Activated T-helper 2 cell treated with anti-CD3 and anti-CD28 coated beads, Interferon-gamma antibody, Interleukin-2, Interleukin-4, amounts not matched to agents 10 μg/mL and 5 μg/mL and 100 μg/mL, durations not matched to agents 14 hours and 24 hours and 36 hours (primary cell): ENCODE measurements at regions not wholly inside any gene's neighbourhood (a gene's known extent, or its start where the extent isn't known, plus 50 kb on each side); places are given as distances from the start of the nearest gene placed in this dataset.

Experiments
- DNase-seq: peaks from one replicate; pipeline ENCODE4 v3.0.0; 2021; ENCODE audit warnings: low spot score
- H3K27ac Mint-ChIP-seq: one replicate; pipeline ENCODE4 v1.8.0; 2021; ENCODE audit warnings: mixed read lengths
- H3K27me3 Mint-ChIP-seq: one replicate; pipeline ENCODE4 v1.8.0; 2021; ENCODE audit warnings: low read depth, mixed read lengths
- H3K36me3 Mint-ChIP-seq: one replicate; pipeline ENCODE4 v1.8.0; 2021; ENCODE audit warnings: low read depth, mixed read lengths
- H3K4me1 Mint-ChIP-seq: one replicate; pipeline ENCODE4 v1.8.0; 2021; ENCODE audit warnings: low read depth, mixed read lengths
- H3K4me3 Mint-ChIP-seq: one replicate; pipeline ENCODE4 v1.8.0; 2021; ENCODE audit warnings: low read depth, mild to moderate bottlenecking, moderate library complexity, mixed read lengths
- H3K9me3 Mint-ChIP-seq: one replicate; pipeline ENCODE4 v1.8.0; 2021; ENCODE audit warnings: mixed read lengths
- intact Hi-C: fragments of 100-400 bp; cut with micrococcal nuclease; formaldehyde crosslinking; loops from one replicate; pipeline ENCODE4 v1.15.1; 2023

DNA sequence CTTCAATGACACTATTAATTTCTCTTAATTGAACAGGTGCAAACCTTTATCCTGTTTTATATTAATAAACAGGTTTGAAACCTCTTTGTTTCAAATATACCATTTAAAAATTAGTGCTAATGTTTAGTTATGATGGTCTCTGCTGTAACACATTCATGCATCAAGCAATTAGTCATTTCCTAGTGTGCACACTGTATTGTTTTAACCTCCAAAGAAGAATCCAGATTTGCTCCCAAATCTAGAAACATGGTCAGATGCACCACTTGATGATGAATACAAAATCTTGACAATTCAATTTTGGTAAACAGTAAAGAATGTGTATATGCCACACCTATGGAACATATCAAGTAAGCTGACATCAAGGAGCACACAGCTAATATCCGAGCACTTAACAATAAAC, 157.1 kb downstream of the TRIML1 start:
- Mint-ChIP-seq H3K4me3 (no peak overlapping the region), H3K36me3 (no peaks in the 10 kb centered on the region), H3K4me1 (no peaks in the 10 kb centered on the region), H3K9me3 (peaks cover 27% of the 10 kb centered on the region), H3K27ac (no peak overlapping the region), H3K27me3 (no peaks in the 10 kb centered on the region)
- intact Hi-C loops = no loop called here
- no peak for DNase-seq

DNA sequence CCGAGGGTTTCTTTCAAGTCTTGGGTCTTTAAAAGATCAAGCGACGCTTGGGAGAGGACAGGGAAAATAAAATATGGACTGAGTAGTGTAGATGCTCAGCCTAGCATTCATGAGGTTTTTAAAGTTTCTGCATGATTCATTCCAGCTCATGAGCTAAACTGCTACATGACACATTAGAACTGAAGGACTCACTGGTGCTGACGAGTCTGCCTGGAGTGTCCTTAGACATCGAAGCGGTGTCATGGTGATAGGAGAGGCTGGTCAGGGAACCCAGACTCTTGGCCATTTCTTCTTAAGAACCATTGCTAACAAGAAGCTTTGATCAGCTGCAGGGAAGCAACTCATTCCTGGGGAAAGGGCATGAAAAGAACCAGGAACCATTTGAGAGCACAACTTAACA, 158.6 kb downstream of the TRIML1 start:
- Mint-ChIP-seq H3K4me1 (no peaks in the 10 kb centered on the region), H3K27me3 (no peaks in the 10 kb centered on the region), H3K9me3 (peaks cover 37% of the 10 kb centered on the region), H3K36me3 (no peaks in the 10 kb centered on the region), H3K27ac (no peak overlapping the region), H3K4me3 (no peak overlapping the region)
- intact Hi-C loops = no loop called here
- no peak for DNase-seq

DNA sequence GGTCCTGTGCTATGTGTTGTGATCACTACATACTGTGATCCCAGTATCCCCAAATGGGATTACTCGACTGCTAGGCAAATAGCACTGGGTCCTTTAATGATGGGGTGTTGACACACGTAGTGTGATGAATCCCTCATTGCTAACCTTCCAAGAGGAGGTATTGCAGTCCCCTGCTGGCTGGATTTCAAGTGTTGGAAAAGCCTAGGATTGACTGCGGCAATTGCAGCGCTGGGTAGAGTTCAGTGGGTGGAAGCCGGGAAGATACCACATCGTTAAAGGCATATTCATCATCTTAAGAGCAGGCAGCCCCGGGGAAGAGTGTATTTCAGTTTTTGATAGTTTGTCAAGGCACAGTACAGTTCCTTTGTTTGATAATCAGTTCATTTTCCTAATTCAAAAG, 159.9 kb downstream of the TRIML1 start:
- DNase-seq = no peak
- intact Hi-C loops = no loop called here
- no peaks in the 10 kb centered on the region for H3K36me3 Mint-ChIP-seq
- H3K27ac Mint-ChIP-seq = no peak overlapping the region
- no peaks in the 10 kb centered on the region for H3K4me1 Mint-ChIP-seq
- H3K27me3 Mint-ChIP-seq = no peaks in the 10 kb centered on the region
- no peak overlapping the region for H3K4me3 Mint-ChIP-seq
- peaks cover 37% of the 10 kb centered on the region for H3K9me3 Mint-ChIP-seq

DNA sequence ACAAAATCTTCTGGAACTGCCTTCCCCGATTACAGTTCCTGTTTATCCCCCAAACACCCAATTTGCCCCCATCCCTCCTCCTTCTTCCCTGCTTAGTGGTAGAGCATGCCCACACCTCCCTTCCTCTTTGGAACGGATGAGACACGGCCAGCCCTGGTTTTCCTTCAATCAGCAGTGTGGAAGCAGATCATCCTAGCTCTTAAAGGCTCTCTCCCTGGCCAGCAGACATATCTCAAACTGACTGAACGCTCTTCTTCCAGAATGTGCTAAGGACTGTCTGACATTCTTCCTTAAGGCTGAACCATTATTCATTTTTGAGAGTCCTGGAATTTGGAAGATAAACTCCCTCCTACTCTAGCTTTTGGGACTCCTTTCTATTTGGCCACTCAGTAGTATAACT, 161.1 kb downstream of the TRIML1 start:
- intact Hi-C loops = no loop called here
- H3K4me1 Mint-ChIP-seq = no peaks in the 10 kb centered on the region
- H3K4me3 Mint-ChIP-seq = no peak overlapping the region
- no peak overlapping the region for H3K27ac Mint-ChIP-seq
- H3K36me3 Mint-ChIP-seq = no peaks in the 10 kb centered on the region
- no peak for DNase-seq
- peaks cover 33% of the 10 kb centered on the region for H3K9me3 Mint-ChIP-seq
- H3K27me3 Mint-ChIP-seq = no peaks in the 10 kb centered on the region

DNA sequence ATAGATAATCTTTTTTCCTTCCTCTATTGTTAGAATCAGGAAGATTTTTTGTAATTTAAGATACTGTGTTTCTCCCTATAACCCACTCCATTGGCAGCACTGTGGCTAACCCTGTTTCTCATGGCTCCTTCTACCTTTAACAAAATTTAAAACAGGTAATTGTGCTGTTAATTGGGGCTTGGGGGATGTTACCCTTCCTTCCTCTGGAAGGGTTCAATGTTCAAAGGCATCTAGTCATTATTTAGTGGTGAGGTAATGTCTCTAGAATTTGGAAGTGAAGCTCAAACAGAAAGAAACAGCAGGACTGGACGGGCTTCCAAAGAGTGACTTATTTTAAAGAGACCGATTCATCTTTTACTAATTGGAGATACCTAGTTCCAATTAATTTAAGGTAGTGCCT, 166.4 kb downstream of the TRIML1 start:
- Mint-ChIP-seq H3K27ac (no peak overlapping the region), H3K4me3 (no peak overlapping the region), H3K9me3 (peaks cover 27% of the 10 kb centered on the region), H3K27me3 (no peaks in the 10 kb centered on the region), H3K36me3 (no peaks in the 10 kb centered on the region), H3K4me1 (no peaks in the 10 kb centered on the region)
- DNase-seq = no peak
- intact Hi-C loops = no loop called here

DNA sequence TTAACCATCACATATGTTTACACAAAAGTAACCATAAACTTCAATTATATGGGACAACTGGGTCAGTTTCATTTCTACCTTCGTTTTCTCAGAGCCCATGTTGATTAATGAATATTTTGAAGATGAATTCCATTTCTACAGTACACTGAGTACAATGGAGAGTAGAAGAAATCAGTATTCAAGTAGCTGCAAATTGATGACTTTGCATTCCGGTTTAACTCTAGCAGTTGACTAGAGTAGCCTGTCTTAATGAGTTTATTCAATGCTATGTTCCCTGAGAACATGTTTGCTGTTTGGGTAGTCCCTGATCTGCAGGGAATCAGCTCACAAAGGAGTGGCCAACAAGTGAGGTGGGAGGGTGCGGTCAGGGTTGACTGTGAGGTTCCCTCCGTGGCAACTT, 168.3 kb downstream of the TRIML1 start:
- DNase-seq = no peak
- no peak overlapping the region for H3K27ac Mint-ChIP-seq
- no peaks in the 10 kb centered on the region for H3K27me3 Mint-ChIP-seq
- H3K4me1 Mint-ChIP-seq = no peaks in the 10 kb centered on the region
- H3K9me3 Mint-ChIP-seq = peaks cover 21% of the 10 kb centered on the region
- intact Hi-C loops = no loop called here
- no peak overlapping the region for H3K4me3 Mint-ChIP-seq
- H3K36me3 Mint-ChIP-seq = no peaks in the 10 kb centered on the region

DNA sequence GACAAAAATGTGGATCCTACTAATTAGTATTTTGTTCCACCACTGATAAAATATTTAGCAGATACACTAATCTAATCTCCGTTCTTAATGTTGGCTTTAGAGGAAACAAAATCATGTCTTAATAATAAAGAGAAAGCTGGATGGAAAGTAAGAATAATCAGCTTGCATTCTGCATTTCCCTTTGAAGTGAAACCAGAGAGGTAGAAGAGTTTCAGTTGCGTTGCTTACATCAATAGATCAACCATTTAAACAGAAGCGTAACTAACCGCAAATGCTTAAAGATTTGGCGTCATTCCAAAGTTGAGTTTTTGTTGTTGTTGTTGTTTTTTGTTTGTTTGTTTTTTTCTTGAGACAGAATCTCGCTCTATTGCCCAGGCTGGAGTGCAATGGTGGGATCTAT, 168.9 kb downstream of the TRIML1 start:
- Mint-ChIP-seq H3K36me3 (no peaks in the 10 kb centered on the region), H3K9me3 (peaks cover 24% of the 10 kb centered on the region), H3K4me3 (no peak overlapping the region), H3K27me3 (no peaks in the 10 kb centered on the region), H3K27ac (no peak overlapping the region), H3K4me1 (no peaks in the 10 kb centered on the region)
- intact Hi-C loops = no loop called here
- no peak for DNase-seq

DNA sequence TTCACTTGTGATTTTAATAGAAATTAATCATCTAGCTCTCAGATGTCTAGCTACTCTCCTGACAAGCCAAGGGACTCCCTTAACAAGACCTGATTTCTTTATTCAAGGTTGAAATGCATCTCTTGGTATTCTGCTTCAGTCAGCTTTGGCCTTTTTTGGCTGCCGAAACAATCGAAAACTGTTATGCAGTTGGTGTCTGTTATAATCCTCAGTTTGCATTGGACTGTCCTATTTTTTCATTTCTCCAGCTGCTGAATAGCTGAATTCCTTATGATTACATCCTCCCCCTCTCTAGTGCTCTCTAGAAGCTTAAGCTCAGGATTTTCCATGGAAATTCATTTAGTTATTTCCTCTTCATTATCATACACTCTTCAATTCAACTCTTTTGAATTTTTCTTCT, 177.2 kb downstream of the TRIML1 start:
- Mint-ChIP-seq H3K27ac (no peak overlapping the region), H3K4me3 (no peak overlapping the region), H3K36me3 (no peaks in the 10 kb centered on the region), H3K9me3 (peaks cover 40% of the 10 kb centered on the region), H3K4me1 (no peaks in the 10 kb centered on the region), H3K27me3 (no peaks in the 10 kb centered on the region)
- no peak for DNase-seq
- intact Hi-C loops = no loop called here

DNA sequence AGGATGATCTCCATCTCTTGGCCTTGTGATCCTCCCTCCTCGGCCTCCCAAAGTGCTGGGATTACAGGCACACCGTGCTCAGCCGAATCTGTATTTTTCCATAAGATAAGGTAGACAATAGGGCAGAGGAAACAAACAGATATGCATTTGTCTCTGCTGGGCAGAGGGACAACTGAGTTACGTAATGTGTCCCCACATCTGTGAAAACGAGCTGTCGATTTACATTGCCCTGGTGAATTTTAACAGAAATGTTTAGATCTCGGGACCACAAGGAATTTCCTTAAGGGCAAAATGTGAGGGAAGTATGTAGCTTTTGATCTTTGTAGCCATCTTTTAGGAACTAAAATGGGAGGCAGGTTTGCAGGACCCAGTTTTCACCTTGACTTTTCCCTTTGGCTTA, 189.7 kb downstream of the TRIML1 start:
- no peak for DNase-seq
- Mint-ChIP-seq H3K36me3 (no peaks in the 10 kb centered on the region), H3K27me3 (no peaks in the 10 kb centered on the region), H3K9me3 (peaks cover 32% of the 10 kb centered on the region), H3K4me1 (no peaks in the 10 kb centered on the region), H3K4me3 (no peak overlapping the region), H3K27ac (no peak overlapping the region)
- intact Hi-C loops = no loop called here

DNA sequence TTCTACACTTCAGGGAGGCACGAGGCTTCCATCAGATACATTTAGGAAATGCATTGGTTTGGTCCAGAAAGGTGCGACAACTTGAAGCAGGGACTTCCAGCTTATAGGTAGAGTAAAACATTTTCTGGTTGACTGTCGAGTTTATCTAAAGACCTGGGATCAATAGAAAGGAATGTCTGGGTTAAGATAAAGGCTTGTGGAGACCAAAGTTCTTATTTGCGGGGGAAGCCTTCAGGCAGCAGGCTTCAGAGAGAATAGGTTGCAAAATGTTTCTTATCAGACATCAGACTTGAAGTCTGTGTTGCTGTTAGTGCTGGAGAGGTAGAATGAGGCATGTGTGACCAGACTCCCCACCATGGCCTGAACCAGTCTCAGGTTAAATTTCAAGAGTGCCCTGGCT, 190.3 kb downstream of the TRIML1 start:
- no peak overlapping the region for H3K27ac Mint-ChIP-seq
- peaks cover 36% of the 10 kb centered on the region for H3K9me3 Mint-ChIP-seq
- H3K36me3 Mint-ChIP-seq = no peaks in the 10 kb centered on the region
- no peaks in the 10 kb centered on the region for H3K27me3 Mint-ChIP-seq
- H3K4me3 Mint-ChIP-seq = no peak overlapping the region
- H3K4me1 Mint-ChIP-seq = no peaks in the 10 kb centered on the region
- DNase-seq = no peak
- intact Hi-C loops = no loop called here

DNA sequence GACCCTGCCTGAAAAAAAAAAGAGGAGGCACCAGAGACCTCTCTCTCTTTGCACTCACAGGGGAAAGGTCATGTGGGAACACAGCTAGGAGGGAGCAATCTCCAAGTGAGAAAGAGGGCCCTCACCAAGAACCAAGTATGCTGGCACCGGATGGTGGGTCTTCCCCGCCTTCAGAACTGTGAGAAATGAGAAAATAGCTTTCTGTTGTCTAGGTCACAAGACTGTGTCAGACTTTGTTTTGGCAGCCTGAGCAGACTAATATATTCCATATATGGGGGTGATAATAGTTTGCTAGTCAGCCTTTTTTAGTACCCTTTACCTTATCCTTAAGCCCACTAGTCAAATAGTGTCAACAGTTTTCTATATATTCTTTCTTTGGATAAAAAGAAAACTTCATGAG, 193.0 kb downstream of the TRIML1 start:
- H3K36me3 Mint-ChIP-seq = no peaks in the 10 kb centered on the region
- H3K27me3 Mint-ChIP-seq = no peaks in the 10 kb centered on the region
- DNase-seq = no peak
- H3K9me3 Mint-ChIP-seq = peaks cover 47% of the 10 kb centered on the region
- H3K27ac Mint-ChIP-seq = no peak overlapping the region
- H3K4me3 Mint-ChIP-seq = no peak overlapping the region
- intact Hi-C loops = no loop called here
- H3K4me1 Mint-ChIP-seq = no peaks in the 10 kb centered on the region

DNA sequence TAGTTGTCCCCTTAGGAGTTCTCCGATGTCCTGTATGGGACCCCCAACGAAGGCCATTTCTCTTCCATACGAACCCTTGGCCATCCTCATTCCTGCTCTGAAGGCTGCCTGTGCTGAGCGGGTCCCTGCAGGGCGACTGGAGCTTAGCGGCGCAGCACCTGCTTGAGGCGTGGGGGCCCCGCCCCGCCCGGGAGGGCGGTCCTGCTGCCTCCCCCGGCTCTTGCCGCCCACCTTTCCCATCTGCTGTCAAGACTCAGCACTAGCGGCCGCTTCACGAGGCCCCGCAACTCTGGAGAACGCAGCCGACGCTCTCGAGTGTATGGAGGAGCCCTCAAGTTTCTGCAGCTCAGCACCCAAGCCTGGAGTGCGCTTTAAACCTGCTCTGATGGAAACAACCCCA, 197.7 kb downstream of the TRIML1 start:
- H3K4me1 Mint-ChIP-seq = no peaks in the 10 kb centered on the region
- peaks cover 41% of the 10 kb centered on the region for H3K9me3 Mint-ChIP-seq
- intact Hi-C loops = no loop called here
- no peak overlapping the region for H3K27ac Mint-ChIP-seq
- no peak overlapping the region for H3K4me3 Mint-ChIP-seq
- H3K27me3 Mint-ChIP-seq = no peaks in the 10 kb centered on the region
- no peaks in the 10 kb centered on the region for H3K36me3 Mint-ChIP-seq
- DNase-seq = no peak

DNA sequence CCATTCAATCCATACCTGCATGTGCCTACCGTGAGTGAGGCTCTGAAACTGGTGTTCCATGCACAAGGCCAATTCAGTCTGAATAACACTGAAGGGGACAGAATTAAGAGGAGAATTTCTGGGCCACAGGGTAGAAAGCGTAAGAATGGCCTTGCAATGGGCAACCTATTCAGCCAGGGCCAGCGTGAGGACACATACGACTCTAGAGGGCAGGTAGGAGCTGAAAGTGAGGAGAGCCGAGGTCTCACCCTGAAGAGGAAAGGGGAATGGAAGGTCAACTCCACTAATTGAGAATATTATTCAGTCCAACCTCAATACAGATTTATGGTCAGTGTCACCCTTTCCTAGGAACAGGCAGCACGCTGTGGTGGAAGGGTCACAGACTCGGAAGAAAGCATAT, 202.2 kb downstream of the TRIML1 start:
- no peaks in the 10 kb centered on the region for H3K36me3 Mint-ChIP-seq
- no peaks in the 10 kb centered on the region for H3K27me3 Mint-ChIP-seq
- H3K4me3 Mint-ChIP-seq = no peak overlapping the region
- H3K27ac Mint-ChIP-seq = no peak overlapping the region
- peaks cover 35% of the 10 kb centered on the region for H3K9me3 Mint-ChIP-seq
- no peaks in the 10 kb centered on the region for H3K4me1 Mint-ChIP-seq
- no peak for DNase-seq
- intact Hi-C loops = no loop called here

DNA sequence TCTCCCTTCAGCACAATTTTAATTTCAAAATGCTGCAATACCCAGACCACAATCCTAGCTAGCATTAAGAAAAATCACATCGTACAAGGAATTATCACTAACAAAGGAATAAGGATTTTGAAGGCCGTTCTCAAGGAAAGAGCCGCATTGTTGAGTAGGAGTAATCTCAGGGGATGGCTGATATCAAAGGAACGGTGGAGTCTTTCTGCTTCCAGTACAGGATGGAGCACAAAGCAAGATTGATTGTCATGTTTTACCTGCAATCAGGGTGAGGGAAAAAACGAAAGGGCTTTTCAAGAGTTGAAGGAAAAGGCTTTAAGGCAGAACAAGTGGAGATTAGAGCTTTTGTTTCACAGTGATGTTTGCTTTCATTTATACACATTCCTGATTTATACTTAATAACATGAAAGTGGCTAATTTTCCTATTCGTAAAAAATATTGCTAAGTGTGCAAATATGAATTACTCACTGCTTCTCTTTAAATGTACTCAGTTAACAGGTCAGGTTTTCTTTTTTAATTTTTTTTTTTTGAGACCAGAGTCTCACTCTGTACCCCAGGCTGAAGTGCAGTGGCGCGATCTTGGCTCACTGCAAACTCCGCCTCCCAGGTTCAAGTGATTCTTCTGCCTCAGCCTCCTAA, 207.0 kb downstream of the TRIML1 start:
- Mint-ChIP-seq H3K27ac (no peak overlapping the region), H3K4me3 (no peak overlapping the region), H3K4me1 (no peaks in the 10 kb centered on the region), H3K27me3 (no peaks in the 10 kb centered on the region), H3K9me3 (peaks cover 28% of the 10 kb centered on the region), H3K36me3 (no peaks in the 10 kb centered on the region)
- intact Hi-C loops = no loop called here
- DNase-seq = no peak
